Left ventricle myocardium inferior (tissue), 1 donor: ENCODE measurements at regions not wholly inside any gene's neighbourhood (a gene's known extent, or its start where the extent isn't known, plus 50 kb on each side); places are given as distances from the start of the nearest gene placed in this dataset.

Source experiments
- DNase-seq: peaks from one replicate; pipeline ENCODE4 v3.0.0-alpha.2; 2020
- H3K27ac ChIP-seq: fragments of 200-600 bp; replicated peaks from 2 replicates; pipeline ENCODE4 v1.8.0; 2021
- H3K27me3 ChIP-seq: fragments of 200-600 bp; 2 replicates; pipeline ENCODE4 v1.8.0; 2021; ENCODE audit warnings: low read depth
- H3K36me3 ChIP-seq: fragments of 200-600 bp; 2 replicates; pipeline ENCODE4 v1.8.0; 2021
- H3K4me1 ChIP-seq: fragments of 200-600 bp; 2 replicates; pipeline ENCODE4 v1.8.0; 2021
- H3K4me3 ChIP-seq: fragments of 200-600 bp; 2 replicates; pipeline ENCODE4 v1.8.0; 2021; ENCODE audit warnings: mild to moderate bottlenecking, moderate library complexity
- H3K9me3 ChIP-seq: fragments of 200-600 bp; replicated peaks from 2 replicates; pipeline ENCODE4 v1.8.0; 2021
- intact Hi-C: fragments of 100-400 bp; cut with micrococcal nuclease; formaldehyde crosslinking; loops from one replicate; pipeline ENCODE4 v1.11.0; 2022
- TF ChIP-seq, protein P1 (sequence below): fragments of 200-600 bp; IDR thresholded peaks from 2 replicates; pipeline ENCODE4 v1.8.0; 2021; ENCODE audit warnings: antibody characterized with exemption, mild to moderate bottlenecking, borderline replicate concordance
- donor health status: DM: no; HTN: yes; CAD: no; lungs with severe emphysema.

DNA sequence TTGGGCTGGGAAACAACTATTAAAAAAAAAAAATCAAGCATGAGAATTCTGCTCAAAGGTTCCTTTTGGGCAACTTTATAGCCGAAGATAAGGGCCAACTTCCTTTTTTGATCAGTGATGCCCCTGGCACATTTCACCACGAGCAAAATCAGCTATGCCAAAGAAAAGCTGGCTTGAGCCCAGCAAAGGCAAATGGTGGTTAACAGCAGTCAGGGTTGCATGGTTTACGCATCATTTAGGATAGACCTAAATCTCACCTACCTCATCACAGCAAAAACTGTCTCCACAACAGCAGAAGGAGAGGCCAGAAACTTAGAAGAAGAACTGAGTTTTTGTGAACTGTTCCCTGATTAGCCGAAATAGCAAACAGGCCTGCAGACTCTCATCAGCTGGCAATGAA, 220.1 kb upstream of the CDIN1 start:
- DNase-seq: no peak
- Histone ChIP-seq H3K27me3 (no peaks in the 10 kb centered on the region), H3K27ac (no peak overlapping the region), H3K4me1 (peaks cover 41% of the 10 kb centered on the region), H3K9me3 (no peaks in the 10 kb centered on the region), H3K36me3 (no peaks in the 10 kb centered on the region), H3K4me3 (no peak overlapping the region)
- TF ChIP-seq, protein P1, sequence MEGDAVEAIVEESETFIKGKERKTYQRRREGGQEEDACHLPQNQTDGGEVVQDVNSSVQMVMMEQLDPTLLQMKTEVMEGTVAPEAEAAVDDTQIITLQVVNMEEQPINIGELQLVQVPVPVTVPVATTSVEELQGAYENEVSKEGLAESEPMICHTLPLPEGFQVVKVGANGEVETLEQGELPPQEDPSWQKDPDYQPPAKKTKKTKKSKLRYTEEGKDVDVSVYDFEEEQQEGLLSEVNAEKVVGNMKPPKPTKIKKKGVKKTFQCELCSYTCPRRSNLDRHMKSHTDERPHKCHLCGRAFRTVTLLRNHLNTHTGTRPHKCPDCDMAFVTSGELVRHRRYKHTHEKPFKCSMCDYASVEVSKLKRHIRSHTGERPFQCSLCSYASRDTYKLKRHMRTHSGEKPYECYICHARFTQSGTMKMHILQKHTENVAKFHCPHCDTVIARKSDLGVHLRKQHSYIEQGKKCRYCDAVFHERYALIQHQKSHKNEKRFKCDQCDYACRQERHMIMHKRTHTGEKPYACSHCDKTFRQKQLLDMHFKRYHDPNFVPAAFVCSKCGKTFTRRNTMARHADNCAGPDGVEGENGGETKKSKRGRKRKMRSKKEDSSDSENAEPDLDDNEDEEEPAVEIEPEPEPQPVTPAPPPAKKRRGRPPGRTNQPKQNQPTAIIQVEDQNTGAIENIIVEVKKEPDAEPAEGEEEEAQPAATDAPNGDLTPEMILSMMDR: no peak
- intact Hi-C loops: no loop called here

DNA sequence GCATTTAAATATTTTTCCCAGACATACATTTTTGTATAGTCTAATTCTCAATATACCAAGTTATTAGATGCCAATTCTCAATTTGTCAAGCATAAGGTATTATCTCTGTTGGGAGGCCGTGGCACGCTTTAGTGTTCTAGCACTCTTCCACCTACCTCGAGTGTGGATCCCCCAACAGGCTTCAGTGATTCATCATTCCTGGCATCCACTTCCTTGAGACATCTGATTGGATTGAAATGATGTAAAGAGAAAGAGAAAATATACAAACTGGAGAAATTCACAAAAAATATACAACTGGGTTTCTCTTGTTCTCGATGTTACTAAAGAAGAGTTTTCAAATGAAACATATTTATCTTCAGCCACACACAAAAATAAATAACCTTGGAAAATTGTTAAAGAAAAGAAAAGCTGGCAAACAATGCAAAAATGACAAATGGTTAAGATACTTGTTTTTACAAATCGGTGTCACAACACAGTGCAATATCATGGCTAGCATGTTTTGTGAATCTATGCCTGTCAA, 218.0 kb upstream of the CDIN1 start:
- TF ChIP-seq, protein P1: no peak
- no peak for DNase-seq
- H3K27me3 ChIP-seq: no peaks in the 10 kb centered on the region
- H3K4me3 ChIP-seq: no peak overlapping the region
- H3K36me3 ChIP-seq: no peaks in the 10 kb centered on the region
- intact Hi-C loops: no loop called here
- H3K27ac ChIP-seq: no peak overlapping the region
- peaks cover 40% of the 10 kb centered on the region for H3K4me1 ChIP-seq
- H3K9me3 ChIP-seq: no peaks in the 10 kb centered on the region

- H3K36me3 ChIP-seq: no peaks in the 10 kb centered on the region
- intact Hi-C loops: no loop called here
- no peak for DNase-seq
Observed at GRCh38 chr15:36362509-36362915, 216.9 kb upstream of the CDIN1 start.

GRCh38 chr15:36363335-36363734, 216.1 kb upstream of the CDIN1 start:
- Histone ChIP-seq H3K9me3 (no peaks in the 10 kb centered on the region), H3K36me3 (no peaks in the 10 kb centered on the region), H3K4me1 (peaks cover 21% of the 10 kb centered on the region), H3K27ac (no peak overlapping the region), H3K4me3 (no peak overlapping the region), H3K27me3 (no peaks in the 10 kb centered on the region)
- no peak for DNase-seq
- TF ChIP-seq, protein P1: no peak
- intact Hi-C loops: no loop called here

More at GRCh38 chr15:36362509-36362915, 216.9 kb upstream of the CDIN1 start:
- TF ChIP-seq, protein P1: no peak
- Histone ChIP-seq H3K27ac (no peak overlapping the region), H3K4me1 (peaks cover 29% of the 10 kb centered on the region), H3K4me3 (no peak overlapping the region), H3K27me3 (no peaks in the 10 kb centered on the region), H3K9me3 (no peaks in the 10 kb centered on the region)

GRCh38 chr15:36364377-36364776, 215.0 kb upstream of the CDIN1 start:
- H3K4me3 ChIP-seq: no peak overlapping the region
- no peak for DNase-seq
- H3K27me3 ChIP-seq: no peaks in the 10 kb centered on the region
- intact Hi-C loops: no loop called here
- TF ChIP-seq, protein P1: no peak
- H3K4me1 ChIP-seq: peaks cover 19% of the 10 kb centered on the region
- no peak overlapping the region for H3K27ac ChIP-seq
- no peaks in the 10 kb centered on the region for H3K36me3 ChIP-seq
- no peaks in the 10 kb centered on the region for H3K9me3 ChIP-seq

DNA sequence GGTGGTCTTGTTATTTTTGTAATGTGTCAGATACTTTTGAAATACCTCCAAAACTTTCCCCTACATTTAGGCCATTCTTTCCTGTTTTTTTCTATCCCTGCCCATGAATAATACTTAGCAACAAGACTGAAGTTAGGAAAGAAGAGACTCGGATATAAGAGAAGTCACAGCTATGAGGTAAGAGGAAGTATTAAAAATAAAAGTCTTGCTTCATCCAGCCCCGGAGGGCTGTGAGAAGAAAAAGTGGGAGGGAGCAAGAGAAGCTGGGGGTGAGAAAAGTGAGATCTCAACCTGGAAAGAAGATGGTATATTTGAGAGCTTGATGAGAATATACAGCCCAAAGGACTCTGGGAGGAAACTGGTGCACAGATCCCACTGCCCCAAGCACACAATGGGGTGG, 213.5 kb upstream of the CDIN1 start:
- Histone ChIP-seq H3K27ac (no peak overlapping the region), H3K4me3 (no peak overlapping the region), H3K4me1 (peaks cover 19% of the 10 kb centered on the region), H3K9me3 (no peaks in the 10 kb centered on the region), H3K27me3 (no peaks in the 10 kb centered on the region), H3K36me3 (no peaks in the 10 kb centered on the region)
- DNase-seq: no peak
- intact Hi-C loops: no loop called here
- TF ChIP-seq, protein P1: no peak
